Dedifferentiated amniotic fluid mesenchymal stem cell (primary cell): ENCODE measurements at regions not wholly inside any gene's neighbourhood (a gene's known extent, or its start where the extent isn't known, plus 50 kb on each side); places are given as distances from the start of the nearest gene placed in this dataset.
"Not testable (repeated sequence)": the region's sequence is repeated elsewhere in the genome, so short reads cannot be mapped to it uniquely, and the experiment has no call there.

ENCODE experiments used
- DNase-seq: peaks from one replicate; pipeline ENCODE4 v3.0.0-alpha.2; 2016; ENCODE audit errors: extremely low spot score

GRCh38 chr3:147157631-147158030, 248.7 kb downstream of the ZIC4 start:
- DNase-seq = no peak

DNA sequence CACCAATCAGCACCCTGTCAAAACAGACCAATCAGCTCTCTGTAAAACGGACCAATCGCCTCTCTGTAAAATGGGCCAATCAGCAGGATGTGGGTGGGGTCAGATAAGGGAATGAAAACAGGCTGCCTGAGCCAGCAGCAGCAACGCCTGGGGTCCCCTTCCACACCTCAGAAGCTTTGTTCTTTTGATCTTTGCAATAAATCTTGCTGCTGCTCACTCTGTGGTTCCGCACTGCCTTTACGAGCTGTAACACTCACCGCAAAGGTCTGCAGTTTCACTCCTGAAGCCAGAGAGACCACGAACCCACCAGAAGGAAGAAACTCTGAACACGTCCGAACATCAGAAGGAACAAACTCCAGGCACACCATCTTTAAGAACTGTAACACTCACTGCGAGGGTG, 251.4 kb downstream of the ZIC4 start:
- DNase-seq = not testable (repeated sequence)

GRCh38 chr3:147153830-147154539, 252.4 kb downstream of the ZIC4 start:
- DNase-seq = no peak

- DNase-seq = no peak
Measured at GRCh38 chr3:147152476-147152875, 253.9 kb downstream of the ZIC4 start.

DNA sequence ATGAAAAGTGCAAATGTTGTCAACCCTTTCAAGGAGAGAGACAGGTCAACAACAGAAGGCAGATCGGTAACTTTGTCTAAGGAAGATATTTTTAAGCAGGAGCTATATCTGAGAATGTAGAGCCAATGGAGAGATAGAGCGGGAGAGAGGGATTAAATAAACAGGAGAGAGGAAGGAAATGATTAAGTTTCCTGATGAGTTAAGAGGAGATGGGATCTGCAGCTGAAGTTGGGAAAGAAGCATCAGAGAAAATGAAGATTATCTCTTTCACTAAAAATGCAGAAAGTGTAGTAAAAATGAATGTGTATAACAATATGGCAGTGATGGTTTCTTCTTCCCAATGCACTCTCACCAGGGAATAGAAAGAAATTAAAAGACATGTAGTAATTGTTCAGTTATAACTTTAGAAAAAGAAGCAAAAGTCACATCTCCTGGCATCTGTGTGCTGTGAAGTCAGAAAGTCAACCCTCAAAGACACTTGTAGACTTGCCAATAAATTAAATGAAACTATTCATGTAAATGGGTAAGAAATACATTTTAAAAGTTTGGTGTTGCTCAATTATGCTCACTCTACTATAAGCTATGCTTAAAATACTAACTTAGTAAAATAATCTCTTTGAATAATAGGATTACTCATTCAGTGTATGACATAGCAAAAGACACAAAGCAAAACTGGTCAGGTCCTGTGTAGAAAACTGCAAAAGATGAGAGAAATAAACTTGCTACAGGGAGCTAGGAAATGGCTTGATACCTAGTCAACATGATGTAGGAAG, 264.6 kb downstream of the ZIC4 start:
- DNase-seq = no peak

- DNase-seq = peak; percentile 51
Measured at GRCh38 chr3:147139341-147139740, 267.0 kb downstream of the ZIC4 start.

GRCh38 chr3:147132168-147132567, 274.2 kb downstream of the ZIC4 start:
- no peak for DNase-seq

GRCh38 chr3:147130461-147130860, 275.9 kb downstream of the ZIC4 start:
- DNase-seq = peak; percentile 16

DNA sequence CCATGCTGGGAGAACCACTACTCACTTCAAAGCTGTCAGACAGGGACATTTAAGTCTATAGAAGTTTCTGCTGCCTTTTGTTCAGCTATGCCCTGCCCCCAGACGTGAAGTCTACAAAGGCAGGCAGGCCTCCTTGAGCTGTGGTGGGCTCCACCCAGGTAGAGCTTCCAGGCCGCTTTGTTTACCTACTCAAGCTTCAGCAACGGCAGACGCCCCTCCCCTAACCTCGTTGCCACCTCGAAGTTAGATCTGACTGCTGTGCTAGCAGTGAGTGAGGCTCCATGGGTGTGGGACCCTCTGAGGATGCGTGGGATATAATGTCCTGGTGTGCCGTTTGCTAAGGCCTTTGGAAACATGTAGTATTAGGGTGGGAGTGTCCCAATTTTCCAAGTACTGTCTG, 276.7 kb downstream of the ZIC4 start:
- DNase-seq = no peak

DNA sequence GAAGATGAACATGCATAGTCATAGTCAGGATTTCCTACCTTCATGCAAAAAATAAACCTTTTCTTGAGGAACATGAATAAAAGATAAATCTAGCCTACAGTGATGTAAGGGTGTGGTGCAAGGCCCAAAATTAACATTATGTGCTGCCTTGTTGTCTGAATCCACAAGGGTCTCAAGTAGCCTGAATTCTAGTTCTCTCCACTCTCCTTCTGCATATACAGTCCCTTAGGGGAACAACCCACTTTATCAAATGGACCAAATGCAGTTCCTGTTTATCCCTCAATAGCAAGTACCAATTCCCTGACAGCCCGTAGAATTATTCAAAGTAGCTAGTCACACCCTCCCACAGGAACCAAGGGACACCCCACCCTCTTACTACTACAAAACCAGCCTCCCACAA, 284.0 kb downstream of the ZIC4 start:
- DNase-seq = no peak

- peak; percentile 58 for DNase-seq
Measured at GRCh38 chr3:147119989-147120388, 286.4 kb downstream of the ZIC4 start.

GRCh38 chr3:147119346-147119745, 287.0 kb downstream of the ZIC4 start:
- no peak for DNase-seq

GRCh38 chr3:147118611-147119010, 287.7 kb downstream of the ZIC4 start:
- no peak for DNase-seq

GRCh38 chr3:147117631-147118030, 288.7 kb downstream of the ZIC4 start:
- no peak for DNase-seq

DNA sequence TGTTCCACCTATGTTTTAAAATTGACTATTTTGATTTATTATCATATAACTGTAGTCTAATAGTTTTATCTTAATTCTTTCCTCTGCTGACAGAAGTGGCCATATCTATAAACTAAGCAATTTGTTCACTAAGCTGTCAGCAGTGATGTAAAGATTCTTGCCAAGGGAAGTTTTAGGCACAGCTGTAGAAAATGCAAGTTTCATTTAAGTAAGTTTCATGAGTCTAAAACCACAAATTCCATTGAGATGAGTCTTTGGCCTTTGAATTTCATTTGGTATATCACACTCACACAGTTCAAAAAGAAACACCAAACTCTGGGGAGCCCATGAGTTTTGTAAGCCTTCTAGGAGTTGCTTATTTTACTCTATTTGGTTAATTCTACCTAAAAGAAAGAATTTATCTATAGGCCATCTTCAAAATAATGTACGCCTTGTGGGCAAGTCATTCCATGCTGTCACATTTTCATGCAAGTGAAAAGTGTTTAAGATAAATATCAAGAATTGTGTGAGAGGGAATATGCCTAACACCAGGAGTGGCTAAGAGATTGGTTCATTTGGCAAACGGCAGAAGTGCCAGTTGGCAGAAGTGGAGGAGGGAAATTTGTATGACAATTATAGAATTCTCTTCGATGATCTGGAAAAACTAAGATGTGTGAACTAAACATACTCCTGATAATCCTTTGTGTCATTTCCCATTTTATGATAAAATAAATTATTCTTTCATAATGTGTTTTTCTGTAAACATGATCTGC, 292.9 kb downstream of the ZIC4 start:
- DNase-seq = peak; percentile 94

GRCh38 chr3:147099076-147099475, 307.3 kb downstream of the ZIC4 start:
- DNase-seq = no peak

- no peak for DNase-seq
Measured at GRCh38 chr3:147090461-147090860, 315.9 kb downstream of the ZIC4 start.

GRCh38 chr3:147089286-147089685, 317.1 kb downstream of the ZIC4 start:
- DNase-seq = no peak

- not testable (repeated sequence) for DNase-seq
Measured at GRCh38 chr3:147059500-147059899, 346.8 kb downstream of the ZIC4 start.

DNA sequence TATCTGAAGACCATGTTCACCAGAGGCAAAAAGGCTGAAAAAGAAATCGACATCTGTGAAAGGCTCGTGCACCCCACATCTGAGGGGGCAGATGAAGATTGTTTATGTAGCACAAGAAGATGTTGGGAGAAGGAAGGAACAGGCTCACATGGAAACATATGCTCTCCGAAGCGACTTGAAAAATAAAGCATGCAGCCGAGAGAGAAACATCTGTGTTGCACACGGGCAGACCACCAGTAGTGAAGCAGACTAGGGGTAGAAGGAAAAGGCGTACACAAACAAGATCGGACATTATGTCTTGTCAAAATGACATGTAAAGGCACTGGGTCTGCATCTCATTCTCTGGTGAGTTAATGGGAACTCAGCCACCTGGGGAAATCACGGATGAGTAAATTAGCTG, 356.5 kb downstream of the ZIC4 start:
- DNase-seq = no peak

DNA sequence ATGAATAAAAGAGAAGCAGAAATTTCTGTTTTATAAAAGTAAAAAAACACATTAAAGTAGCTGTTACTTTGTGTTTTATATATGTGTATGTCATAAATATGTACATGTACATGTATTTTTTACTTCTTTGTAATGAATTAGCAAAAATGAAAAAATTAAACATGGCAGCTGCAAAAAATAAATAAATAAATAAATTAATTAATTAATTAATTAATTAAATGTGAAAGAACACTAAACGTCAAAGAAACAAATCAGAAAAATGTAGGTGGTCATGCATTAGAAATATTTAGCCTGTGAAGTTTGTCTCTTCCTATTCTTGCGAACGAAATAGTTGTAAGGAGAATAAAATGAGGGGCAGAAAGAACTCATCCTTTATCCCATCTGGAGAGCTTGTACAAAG, 357.0 kb downstream of the ZIC4 start:
- no peak for DNase-seq

DNA sequence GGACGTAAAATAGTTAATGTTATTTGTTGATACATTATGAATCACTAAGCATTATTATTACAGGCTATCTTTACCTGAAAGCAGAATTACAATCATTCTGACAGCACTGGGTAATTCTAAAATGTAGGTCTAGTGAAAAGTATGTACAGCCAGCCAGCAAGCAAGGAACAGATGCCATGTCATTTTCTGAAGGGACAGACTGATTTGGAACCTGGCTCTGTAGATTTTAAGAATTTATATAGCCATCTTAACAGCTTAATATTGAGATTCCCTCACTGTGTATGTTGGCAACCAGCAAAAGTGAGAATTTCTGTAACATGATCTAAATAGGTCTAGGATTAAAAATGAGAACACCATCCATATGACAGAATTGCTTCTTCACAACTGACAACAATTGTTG, 359.4 kb downstream of the ZIC4 start:
- DNase-seq = no peak

- no peak for DNase-seq
Measured at GRCh38 chr3:147038481-147038880, 367.9 kb downstream of the ZIC4 start.
